ENCODE measurements at regions not wholly inside any gene's neighbourhood (a gene's known extent, or its start where the extent isn't known, plus 50 kb on each side); places are given as distances from the start of the nearest gene placed in this dataset.

DNA sequence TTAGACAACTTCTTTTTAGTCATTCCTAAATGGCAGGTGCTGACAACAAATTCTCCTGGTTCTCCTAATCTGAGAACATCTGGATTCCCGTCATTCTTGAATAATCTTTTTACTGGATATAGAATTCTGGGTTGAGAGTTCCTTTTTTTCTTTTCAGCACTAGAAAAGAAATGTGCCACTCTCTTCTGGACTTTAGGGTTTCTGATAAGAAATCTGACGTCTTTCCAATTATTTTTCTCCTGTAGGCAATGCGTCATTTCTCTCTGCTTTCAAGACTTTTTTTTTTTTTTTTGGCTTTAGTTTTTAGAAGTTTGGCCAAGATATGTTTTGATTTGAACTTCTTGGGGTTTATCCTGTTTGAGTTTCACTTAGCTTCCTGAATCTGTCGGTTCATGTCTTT is 66.1 kb upstream of the RNF24 start:
- Mint-ChIP-seq H3K4me1 (peaks cover 31 to 35% of the 10 kb centered on the region in 2 donors), H3K27me3 (ENCODE audit: low read depth in 3 of 3) (peaks cover 3 to 17% (median 4%) of the 10 kb centered on the region in 3 donors), H3K27ac (no peak overlapping the region), H3K9me3 (peaks cover 0 to 7% (median 0%) of the 10 kb centered on the region in 6 donors), H3K36me3 (peaks cover 0 to 8% (median 4%) of the 10 kb centered on the region in 3 donors), H3K4me3 (no peak overlapping the region)
- DNase-seq = no peak

DNA sequence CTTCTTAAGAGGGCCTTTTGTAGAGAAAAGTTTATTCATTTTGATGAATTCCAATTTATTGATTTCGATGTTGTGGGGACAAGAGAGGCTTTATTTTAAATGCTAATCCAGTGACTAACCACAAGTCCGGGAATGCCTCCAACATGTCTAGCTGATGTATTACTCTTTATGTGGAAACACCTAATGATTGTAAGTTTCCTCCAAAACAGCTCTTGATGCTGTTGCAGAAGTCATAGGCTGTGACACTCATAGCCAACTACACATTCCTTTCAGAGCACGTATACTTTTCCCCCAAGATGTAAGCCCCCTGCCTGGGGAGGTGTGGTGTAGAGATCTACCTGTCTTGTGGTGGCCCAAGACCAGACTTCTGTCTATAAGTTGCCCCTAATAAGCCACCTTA is 61.3 kb upstream of the RNF24 start:
- H3K4me1 Mint-ChIP-seq = peaks cover 0 to under 1% of the 10 kb centered on the region in 2 donors
- H3K27me3 Mint-ChIP-seq (ENCODE audit: low read depth in 3 of 3) = peaks cover 0 to 1% (median 1%) of the 10 kb centered on the region in 3 donors
- H3K4me3 Mint-ChIP-seq = no peak overlapping the region
- no peak overlapping the region for H3K27ac Mint-ChIP-seq
- H3K9me3 Mint-ChIP-seq = peaks cover 0 to 2% (median 0%) of the 10 kb centered on the region in 6 donors
- DNase-seq = no peak
- peaks cover 0 to 2% (median 0%) of the 10 kb centered on the region in 3 donors for H3K36me3 Mint-ChIP-seq

DNA sequence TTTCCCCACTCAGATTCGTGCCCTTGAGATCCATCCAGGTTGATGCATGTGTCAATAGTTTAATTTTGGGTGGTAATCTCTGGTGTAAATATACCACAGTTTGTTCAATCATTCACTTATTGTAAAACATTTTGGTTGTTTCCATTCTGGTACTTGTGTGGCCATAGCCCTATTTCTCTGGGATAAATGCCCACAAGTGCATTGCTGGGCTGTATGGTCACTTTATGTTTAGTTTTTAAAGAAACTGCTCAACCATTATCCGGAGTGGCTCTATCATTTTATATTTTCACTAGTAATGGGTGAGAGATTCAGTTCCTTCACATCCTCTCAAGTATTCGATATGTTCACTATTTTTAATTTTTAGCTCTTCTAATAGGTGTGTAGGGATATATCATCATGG is 60.7 kb upstream of the RNF24 start:
- Mint-ChIP-seq H3K36me3 (no peaks in the 10 kb centered on the region), H3K27me3 (ENCODE audit: low read depth in 3 of 3) (peaks cover 0 to 1% (median 1%) of the 10 kb centered on the region in 3 donors), H3K4me3 (no peak overlapping the region), H3K9me3 (no peaks in the 10 kb centered on the region), H3K4me1 (no peaks in the 10 kb centered on the region), H3K27ac (no peak overlapping the region)
- DNase-seq = no peak

DNA sequence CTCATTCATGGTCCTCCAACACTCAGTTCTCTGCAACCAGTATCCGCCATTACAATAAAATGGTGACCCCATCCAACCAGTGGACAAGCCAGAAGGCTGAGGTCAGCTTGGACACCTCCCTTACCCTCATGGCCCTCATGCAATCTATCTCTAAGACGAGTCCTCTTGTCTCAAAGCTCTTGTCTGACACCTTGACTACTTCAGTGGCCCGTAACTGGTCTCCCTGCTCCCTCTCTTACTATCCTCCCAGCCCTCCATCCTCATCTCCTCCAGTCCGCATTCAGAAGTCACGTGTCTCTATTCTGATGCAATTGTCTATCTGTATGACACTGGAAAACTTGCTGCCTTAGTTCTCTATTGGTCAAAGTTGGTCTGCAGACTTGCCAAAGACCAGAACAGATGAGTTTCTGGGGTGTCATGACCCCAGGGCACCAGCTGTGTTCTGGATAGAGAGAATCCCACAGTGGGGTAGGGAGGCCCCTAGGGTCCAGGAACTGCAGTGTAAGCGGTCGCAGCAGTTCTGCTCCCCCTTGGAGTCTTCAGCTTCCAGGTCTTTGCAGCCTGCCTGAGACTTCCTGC is 59.6 kb upstream of the RNF24 start:
- no peaks in the 10 kb centered on the region for H3K4me1 Mint-ChIP-seq
- H3K27me3 Mint-ChIP-seq (ENCODE audit: low read depth in 3 of 3) = peaks cover 0 to 2% (median 1%) of the 10 kb centered on the region in 3 donors
- DNase-seq = no peak
- H3K9me3 Mint-ChIP-seq = no peaks in the 10 kb centered on the region
- no peak overlapping the region for H3K4me3 Mint-ChIP-seq
- H3K27ac Mint-ChIP-seq = no peak overlapping the region
- H3K36me3 Mint-ChIP-seq = no peaks in the 10 kb centered on the region

DNA sequence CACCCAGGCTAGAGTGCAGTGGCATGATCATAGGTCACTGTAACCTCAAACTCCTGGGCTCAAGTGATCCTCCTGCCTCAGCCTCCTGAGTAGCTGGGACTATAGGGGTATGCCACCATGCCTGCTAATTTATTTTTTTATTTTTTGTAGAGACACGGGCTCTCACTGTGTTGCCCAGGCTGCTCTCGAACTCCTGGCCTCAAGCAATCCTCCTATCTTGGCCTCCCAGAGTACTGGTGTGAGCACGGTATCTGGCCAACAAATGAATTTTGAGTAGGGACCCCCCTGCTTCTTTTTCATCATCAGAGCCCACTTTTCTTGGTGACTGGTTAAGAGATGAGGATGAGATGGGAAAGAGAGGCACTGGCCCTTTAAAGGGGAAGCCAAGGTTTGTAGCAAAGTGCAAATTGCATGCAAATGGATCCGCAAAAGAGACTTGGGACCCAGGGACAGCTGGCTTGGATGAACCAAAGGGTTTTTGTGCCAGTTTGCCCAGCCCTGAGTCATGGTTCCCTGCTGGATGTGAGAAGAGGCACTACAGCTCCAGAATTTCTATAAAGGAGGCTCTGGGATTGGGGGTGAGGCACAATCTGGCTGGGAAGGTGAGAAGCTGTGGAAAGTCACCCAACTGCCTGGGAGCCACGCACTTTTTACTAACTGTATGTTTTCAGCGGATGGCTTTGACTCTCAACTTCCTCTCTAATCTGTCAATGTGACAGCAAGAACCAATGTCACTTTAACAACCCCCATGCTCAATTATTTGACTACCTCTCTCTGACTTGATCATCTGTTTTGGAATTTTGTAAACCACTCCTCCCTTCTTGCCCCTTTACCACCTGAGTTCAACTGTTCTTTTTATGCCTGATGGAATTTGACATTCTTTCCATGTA is 58.7 kb upstream of the RNF24 start:
- H3K36me3 Mint-ChIP-seq = no peaks in the 10 kb centered on the region
- no peaks in the 10 kb centered on the region for H3K4me1 Mint-ChIP-seq
- no peak overlapping the region for H3K4me3 Mint-ChIP-seq
- no peaks in the 10 kb centered on the region for H3K9me3 Mint-ChIP-seq
- no peak overlapping the region for H3K27ac Mint-ChIP-seq
- DNase-seq = no peak
- peaks cover 0 to 3% (median 1%) of the 10 kb centered on the region in 3 donors for H3K27me3 Mint-ChIP-seq (ENCODE audit: low read depth in 3 of 3)

DNA sequence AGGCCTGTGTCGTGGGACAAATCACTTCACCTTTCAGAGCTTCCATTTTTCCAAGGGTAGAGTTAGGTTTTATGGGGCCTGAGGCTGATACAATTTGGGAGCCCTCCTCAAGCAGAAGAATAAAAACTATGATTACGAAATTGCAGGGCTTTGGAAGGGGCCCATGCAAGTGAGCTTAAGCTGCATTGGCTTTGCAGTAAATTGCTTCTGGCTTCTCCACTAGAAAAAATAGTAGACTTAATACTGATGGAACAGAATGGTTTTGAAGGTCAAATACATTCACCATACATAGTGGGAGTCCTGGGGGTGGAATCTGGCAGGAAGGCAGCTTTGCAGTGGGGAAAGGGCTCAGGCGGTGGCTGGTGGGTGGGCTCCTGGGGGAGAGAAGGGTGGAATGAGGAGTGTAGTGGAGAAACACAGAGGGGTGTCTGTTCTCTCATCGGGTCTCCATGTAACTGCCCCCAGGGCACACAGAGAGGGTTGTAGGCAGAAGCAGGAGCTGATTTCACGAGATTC is 55.9 kb upstream of the RNF24 start:
- Mint-ChIP-seq H3K27me3 (ENCODE audit: low read depth in 3 of 3) (peaks cover 0 to 3% (median 0%) of the 10 kb centered on the region in 3 donors), H3K4me3 (no peak overlapping the region), H3K4me1 (no peaks in the 10 kb centered on the region), H3K27ac (no peak overlapping the region), H3K36me3 (no peaks in the 10 kb centered on the region), H3K9me3 (no peaks in the 10 kb centered on the region)
- no peak for DNase-seq

DNA sequence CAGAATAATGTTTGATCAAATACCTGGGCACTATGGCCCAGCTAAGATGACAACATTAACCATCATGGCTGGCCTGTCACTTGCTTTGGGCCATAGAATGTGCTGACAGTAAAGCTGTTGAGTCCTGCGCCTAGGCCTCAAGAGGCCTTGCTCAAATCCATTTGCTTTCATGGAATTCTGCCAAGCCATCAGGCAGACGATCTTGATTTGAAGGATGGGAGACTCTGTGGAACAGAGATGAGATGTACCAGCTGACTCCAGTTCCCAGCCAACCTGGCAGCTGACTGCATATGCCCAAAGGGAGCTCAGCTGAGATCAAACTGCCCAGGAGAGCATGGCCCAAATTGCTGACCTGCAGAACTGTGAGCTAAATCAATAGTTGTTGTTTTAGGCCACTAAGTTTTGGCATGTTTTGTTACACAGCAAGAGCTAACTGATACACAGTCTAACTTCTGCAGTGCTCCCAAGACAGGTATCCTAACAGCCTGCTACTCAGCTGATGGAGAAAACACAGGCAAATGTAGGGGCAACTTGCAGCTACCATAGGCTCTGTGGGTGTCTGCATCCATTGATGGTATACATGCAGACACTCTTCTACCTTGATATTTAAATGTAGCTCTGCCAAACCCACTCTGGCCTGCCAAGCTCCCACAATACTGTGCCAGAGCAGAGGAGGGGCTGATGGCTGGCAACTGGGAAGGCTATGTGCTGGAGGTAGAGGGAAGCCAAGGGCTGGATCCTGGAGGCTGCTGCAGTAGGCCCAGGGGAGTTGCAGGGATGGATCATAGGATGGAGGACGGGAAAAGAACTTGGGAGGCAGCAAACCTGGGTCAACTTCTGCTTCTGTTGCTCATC is 55.2 kb upstream of the RNF24 start:
- H3K36me3 Mint-ChIP-seq = no peaks in the 10 kb centered on the region
- H3K4me1 Mint-ChIP-seq = no peaks in the 10 kb centered on the region
- no peak for DNase-seq
- no peak overlapping the region for H3K4me3 Mint-ChIP-seq
- no peak overlapping the region for H3K27ac Mint-ChIP-seq
- peaks cover 0 to 3% (median 0%) of the 10 kb centered on the region in 3 donors for H3K27me3 Mint-ChIP-seq (ENCODE audit: low read depth in 3 of 3)
- H3K9me3 Mint-ChIP-seq = no peaks in the 10 kb centered on the region

DNA sequence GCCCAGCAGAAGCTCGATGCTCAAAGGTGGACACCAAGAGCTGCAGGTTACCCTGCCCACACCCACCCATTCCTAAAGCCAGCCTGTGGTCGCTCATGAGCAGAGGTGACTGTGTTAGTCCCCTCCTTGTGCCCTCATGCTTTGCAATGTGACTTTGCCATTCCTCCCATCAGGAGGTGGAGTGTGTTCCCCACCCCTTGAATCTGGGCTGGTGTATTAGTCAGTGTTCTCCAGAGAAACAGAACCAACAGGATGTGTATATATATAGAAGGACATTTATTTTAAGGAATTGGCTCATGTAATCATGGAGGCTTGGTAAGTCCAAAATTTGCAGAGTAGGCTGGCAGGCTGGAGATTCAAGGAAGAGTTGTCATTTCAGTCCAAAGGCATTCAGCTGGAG is 54.4 kb upstream of the RNF24 start:
- H3K4me1 Mint-ChIP-seq = no peaks in the 10 kb centered on the region
- no peaks in the 10 kb centered on the region for H3K9me3 Mint-ChIP-seq
- no peak for DNase-seq
- H3K27ac Mint-ChIP-seq = no peak overlapping the region
- H3K4me3 Mint-ChIP-seq = no peak overlapping the region
- H3K27me3 Mint-ChIP-seq (ENCODE audit: low read depth in 3 of 3) = peaks cover 0 to 3% (median 0%) of the 10 kb centered on the region in 3 donors
- no peaks in the 10 kb centered on the region for H3K36me3 Mint-ChIP-seq

DNA sequence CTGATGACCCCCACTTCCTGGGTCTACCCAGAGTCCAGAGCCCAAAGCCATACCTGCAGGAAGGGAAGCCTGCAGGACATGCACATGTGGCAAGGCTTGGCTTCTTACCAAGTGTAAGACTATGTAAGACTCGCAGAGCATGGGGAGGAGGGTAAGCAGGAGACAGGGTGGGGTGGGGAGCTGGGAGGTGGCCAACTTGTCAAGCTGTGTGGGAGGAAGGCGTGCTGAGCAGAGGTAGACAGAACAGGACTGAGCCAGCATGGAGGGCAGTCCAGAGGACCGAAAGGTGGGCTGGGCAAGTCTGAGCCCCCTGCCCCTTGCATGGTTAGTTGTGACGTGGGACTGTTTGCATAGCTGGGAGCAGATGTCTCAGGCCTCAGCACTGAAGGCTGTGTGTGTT is 53.4 kb upstream of the RNF24 start:
- no peaks in the 10 kb centered on the region for H3K9me3 Mint-ChIP-seq
- no peaks in the 10 kb centered on the region for H3K36me3 Mint-ChIP-seq
- H3K4me1 Mint-ChIP-seq = no peaks in the 10 kb centered on the region
- no peak overlapping the region for H3K27ac Mint-ChIP-seq
- no peak overlapping the region for H3K4me3 Mint-ChIP-seq
- peaks cover 0 to 3% (median 0%) of the 10 kb centered on the region in 3 donors for H3K27me3 Mint-ChIP-seq (ENCODE audit: low read depth in 3 of 3)
- DNase-seq = no peak

DNA sequence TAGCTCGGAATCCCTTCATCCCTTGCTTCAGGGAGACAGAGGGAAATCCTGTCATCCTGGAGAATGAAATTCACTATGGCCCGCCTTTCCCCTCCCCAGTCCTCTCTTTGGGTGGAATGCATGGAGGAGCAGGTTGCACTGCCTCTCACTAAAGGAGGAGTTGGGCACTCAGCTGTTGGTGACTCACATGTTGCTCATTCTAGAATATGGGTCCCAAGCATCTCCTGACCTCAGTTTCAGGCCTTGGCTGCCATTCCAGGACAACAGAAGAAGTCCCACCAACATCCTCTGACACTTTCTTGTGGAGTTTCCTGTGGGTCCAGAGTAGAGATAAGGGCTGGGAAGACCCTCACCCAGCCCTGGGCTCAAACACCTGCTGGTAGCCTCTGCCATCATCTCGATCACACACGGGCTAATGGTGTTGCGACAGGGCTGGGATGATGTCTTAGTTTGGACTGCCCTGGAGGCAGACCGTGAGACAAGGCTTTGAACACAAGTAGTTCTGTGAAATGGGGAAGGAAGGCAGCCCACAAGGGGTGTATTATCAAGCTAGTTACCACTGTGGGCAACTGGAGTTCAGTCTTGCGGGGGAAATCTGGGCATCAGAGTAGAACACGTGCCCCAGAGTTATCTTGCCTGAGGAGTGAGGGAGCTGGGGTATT is 52.4 kb upstream of the RNF24 start:
- Mint-ChIP-seq H3K27me3 (ENCODE audit: low read depth in 3 of 3) (peaks cover 0 to 3% (median 0%) of the 10 kb centered on the region in 3 donors), H3K9me3 (no peaks in the 10 kb centered on the region), H3K4me3 (no peak overlapping the region), H3K27ac (no peak overlapping the region), H3K4me1 (no peaks in the 10 kb centered on the region), H3K36me3 (no peaks in the 10 kb centered on the region)
- no peak for DNase-seq

DNA sequence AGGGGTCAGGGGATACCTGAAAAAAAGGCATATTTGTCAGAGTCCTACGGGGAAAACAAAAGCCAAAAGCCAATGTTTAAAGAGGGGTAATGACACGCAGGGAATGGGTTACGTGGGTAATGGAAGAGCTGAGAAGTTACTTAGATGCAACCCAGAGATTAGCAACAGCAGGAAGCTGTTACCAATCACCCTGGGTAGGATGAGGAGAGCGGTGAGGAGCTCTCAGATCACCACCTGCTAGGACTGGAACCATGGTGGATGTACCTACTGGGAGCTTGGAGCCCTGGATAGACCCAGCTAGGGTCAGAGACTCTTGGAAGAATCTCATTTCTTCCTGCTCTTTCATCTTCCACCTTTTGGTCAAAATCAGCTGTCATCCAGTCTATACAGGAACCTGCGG is 51.2 kb upstream of the RNF24 start:
- no peak for DNase-seq
- H3K9me3 Mint-ChIP-seq = no peaks in the 10 kb centered on the region
- no peaks in the 10 kb centered on the region for H3K36me3 Mint-ChIP-seq
- no peak overlapping the region for H3K27ac Mint-ChIP-seq
- peaks cover 0 to 3% (median 0%) of the 10 kb centered on the region in 3 donors for H3K27me3 Mint-ChIP-seq (ENCODE audit: low read depth in 3 of 3)
- no peaks in the 10 kb centered on the region for H3K4me1 Mint-ChIP-seq
- no peak overlapping the region for H3K4me3 Mint-ChIP-seq

DNA sequence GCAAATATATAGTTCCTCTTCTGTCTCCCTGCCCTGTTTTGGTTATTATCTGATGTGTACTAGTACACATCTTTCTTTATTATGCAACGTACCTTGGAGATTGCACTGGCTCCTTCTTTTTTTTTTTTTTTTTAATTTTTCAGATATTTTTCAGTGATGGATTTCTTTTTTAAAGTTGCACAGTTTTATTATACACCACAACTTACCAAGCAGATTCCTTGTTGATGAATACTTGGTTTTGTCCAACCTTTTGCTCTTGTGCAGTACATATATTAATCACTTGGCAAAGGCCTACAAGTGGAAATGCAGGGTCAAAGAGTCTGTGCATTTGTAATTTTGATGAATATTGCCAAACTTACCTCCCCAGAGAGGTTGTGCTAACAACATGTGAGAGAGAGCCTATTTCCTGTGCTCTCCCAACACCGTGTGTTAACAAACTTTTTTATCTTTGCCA is 50.1 kb upstream of the RNF24 start:
- Mint-ChIP-seq H3K4me1 (no peaks in the 10 kb centered on the region), H3K27ac (no peak overlapping the region), H3K4me3 (no peak overlapping the region), H3K36me3 (no peaks in the 10 kb centered on the region), H3K27me3 (ENCODE audit: low read depth in 3 of 3) (peaks cover 0 to 3% (median 3%) of the 10 kb centered on the region in 3 donors), H3K9me3 (no peaks in the 10 kb centered on the region)
- no peak for DNase-seq

Measured in immature natural killer cell (primary cell).